CD8-positive, alpha-beta memory T cell (primary cell): ENCODE measurements at regions not wholly inside any gene's neighbourhood (a gene's known extent, or its start where the extent isn't known, plus 50 kb on each side); places are given as distances from the start of the nearest gene placed in this dataset.

Experiments
- CTCF ChIA-PET: fragments of 350-600 bp; sonication (Branson Sonifier 250); formaldehyde crosslinking; loops from one replicate; lab custom pipeline; 2021; ENCODE audit warnings: antibody characterized with exemption; lab: Charles Lee
- POLR2A ChIA-PET: fragments of 350-600 bp; sonication (Branson Sonifier 250); formaldehyde crosslinking; loops from one replicate; lab custom pipeline; 2021; ENCODE audit warnings: antibody characterized with exemption; lab: Charles Lee
- DNase-seq, 5 donors: peaks; one replicate each; pipeline versions ENCODE4 v3.0.0 to v3.0.0-alpha.2; 2020 to 2022; ENCODE audit warnings: mixed read lengths in 1 of 5
- H3K27ac ChIP-seq: one replicate; pipeline ENCODE4 v1.7.0; 2013; ENCODE audit warnings: low read depth, mild to moderate bottlenecking, low read length, moderate library complexity
- H3K27me3 ChIP-seq: 2 replicates; pipeline ENCODE4 v1.7.0; 2013; ENCODE audit warnings: low read length, mild to moderate bottlenecking; ENCODE audit not compliant: insufficient read depth, poor library complexity, severe bottlenecking
- H3K36me3 ChIP-seq: 2 replicates; pipeline ENCODE4 v1.7.0; 2013; ENCODE audit warnings: mild to moderate bottlenecking, low read length, moderate library complexity; ENCODE audit not compliant: insufficient read depth
- H3K4me1 ChIP-seq: 2 replicates; pipeline ENCODE4 v1.7.0; 2013; ENCODE audit warnings: mild to moderate bottlenecking, low read length, moderate library complexity; ENCODE audit not compliant: insufficient read depth
- H3K4me3 ChIP-seq: 2 replicates; pipeline ENCODE4 v1.7.0; 2013; ENCODE audit warnings: mild to moderate bottlenecking, low read length
- H3K9me3 ChIP-seq: 2 replicates; pipeline ENCODE4 v1.7.0; 2013; ENCODE audit warnings: mild to moderate bottlenecking, low read length
- H3K27ac Mint-ChIP-seq, 8 donors: one replicate each; pipeline ENCODE4 v1.8.0; 2020 to 2021; ENCODE audit warnings: mixed read lengths in 8 of 8, mild to moderate bottlenecking in 6 of 8, inconsistent platforms in 3 of 8, moderate library complexity in 3 of 8
- H3K27me3 Mint-ChIP-seq, 2 donors: one replicate each; pipeline ENCODE4 v1.8.0; 2020 to 2021; ENCODE audit warnings: mixed read lengths in 2 of 2, mild to moderate bottlenecking in 1 of 2, moderate library complexity in 1 of 2
- H3K36me3 Mint-ChIP-seq, 3 donors: one replicate each; pipeline ENCODE4 v1.8.0; 2020 to 2021; ENCODE audit warnings: mixed read lengths in 3 of 3, inconsistent platforms in 1 of 3, mild to moderate bottlenecking in 1 of 3
- H3K4me1 Mint-ChIP-seq, 3 donors: one replicate each; pipeline ENCODE4 v1.8.0; 2020 to 2021; ENCODE audit warnings: mixed read lengths in 3 of 3, inconsistent platforms in 1 of 3, mild to moderate bottlenecking in 1 of 3
- H3K4me3 Mint-ChIP-seq, 7 donors: one replicate each; pipeline ENCODE4 v1.8.0; 2020 to 2021; ENCODE audit warnings: mixed read lengths in 7 of 7, mild to moderate bottlenecking in 6 of 7, moderate library complexity in 4 of 7, inconsistent platforms in 2 of 7
- H3K9me3 Mint-ChIP-seq, 5 donors: one replicate each; pipeline ENCODE4 v1.8.0; 2020 to 2022; ENCODE audit warnings: mixed read lengths in 5 of 5, mild to moderate bottlenecking in 3 of 5, moderate library complexity in 2 of 5, inconsistent platforms in 1 of 5

DNA sequence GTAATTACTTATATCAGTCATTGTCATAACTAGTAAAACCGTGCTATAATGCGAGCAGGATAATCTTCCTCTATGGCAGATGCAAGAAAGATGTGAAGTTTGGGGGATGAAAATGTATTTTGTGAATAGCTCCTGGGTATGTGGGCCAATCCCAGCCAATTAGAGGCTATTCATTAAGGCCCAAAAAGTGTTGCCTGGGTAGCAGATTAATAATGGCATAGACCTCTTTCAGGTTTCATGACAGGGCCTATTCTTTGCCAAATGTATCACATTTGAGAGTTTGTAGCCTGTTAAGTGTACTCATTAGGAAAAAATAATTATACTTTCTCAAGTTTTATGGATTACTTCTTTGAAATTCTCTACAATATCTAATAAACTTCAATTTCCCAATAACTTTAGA lies 199.2 kb upstream of the POU3F2 start:
- CTCF ChIA-PET, result no interaction called here
- H3K27me3 ChIP-seq, result no peaks in the 10 kb centered on the region
- no peaks in the 10 kb centered on the region for H3K27me3 Mint-ChIP-seq

DNA sequence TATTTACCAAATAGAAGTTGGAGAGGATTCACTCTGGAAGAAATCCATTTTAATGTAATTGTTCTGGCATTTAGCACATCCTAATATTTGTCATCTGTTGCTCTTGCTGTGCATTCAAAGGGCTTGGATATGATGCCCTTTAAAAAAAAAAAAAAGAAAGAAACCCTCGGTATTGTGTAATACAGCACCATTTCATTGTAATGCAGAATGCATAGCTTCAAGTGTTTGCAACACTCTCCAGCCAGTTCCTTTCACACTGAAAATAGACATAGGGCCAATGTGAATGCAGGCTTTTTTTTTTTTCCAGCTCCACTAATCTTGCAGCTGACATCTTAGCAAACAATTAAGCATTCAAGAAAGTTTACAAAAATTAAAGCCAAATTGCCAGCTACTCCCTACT lies 197.4 kb upstream of the POU3F2 start:
- CTCF ChIA-PET, result no interaction called here
- Mint-ChIP-seq H3K9me3 (peaks cover 0 to 5% (median 0%) of the 10 kb centered on the region in 5 donors), H3K27me3 (no peaks in the 10 kb centered on the region), H3K4me1 (no peaks in the 10 kb centered on the region), H3K4me3 (no peak overlapping the region), H3K27ac (no peak overlapping the region), H3K36me3 (no peaks in the 10 kb centered on the region)
- Histone ChIP-seq H3K4me1 (no peaks in the 10 kb centered on the region), H3K27me3 (no peaks in the 10 kb centered on the region), H3K36me3 (no peaks in the 10 kb centered on the region), H3K27ac (no peak overlapping the region), H3K4me3 (no peak overlapping the region), H3K9me3 (no peaks in the 10 kb centered on the region)
- POLR2A ChIA-PET, result no interaction called here
- no peak for DNase-seq

More for the DNA sequence above, 199.2 kb upstream of the POU3F2 start:
- no peaks in the 10 kb centered on the region for H3K4me1 Mint-ChIP-seq
- H3K4me3 Mint-ChIP-seq, result no peak overlapping the region
- no peaks in the 10 kb centered on the region for H3K36me3 Mint-ChIP-seq
- no peak overlapping the region for H3K27ac ChIP-seq
- no peak overlapping the region for H3K4me3 ChIP-seq
- H3K9me3 ChIP-seq, result no peaks in the 10 kb centered on the region
- POLR2A ChIA-PET, result no interaction called here
- DNase-seq, result no peak
- peaks cover 0 to 6% (median 0%) of the 10 kb centered on the region in 5 donors for H3K9me3 Mint-ChIP-seq
- H3K4me1 ChIP-seq, result no peaks in the 10 kb centered on the region
- no peaks in the 10 kb centered on the region for H3K36me3 ChIP-seq
- no peak overlapping the region for H3K27ac Mint-ChIP-seq

DNA sequence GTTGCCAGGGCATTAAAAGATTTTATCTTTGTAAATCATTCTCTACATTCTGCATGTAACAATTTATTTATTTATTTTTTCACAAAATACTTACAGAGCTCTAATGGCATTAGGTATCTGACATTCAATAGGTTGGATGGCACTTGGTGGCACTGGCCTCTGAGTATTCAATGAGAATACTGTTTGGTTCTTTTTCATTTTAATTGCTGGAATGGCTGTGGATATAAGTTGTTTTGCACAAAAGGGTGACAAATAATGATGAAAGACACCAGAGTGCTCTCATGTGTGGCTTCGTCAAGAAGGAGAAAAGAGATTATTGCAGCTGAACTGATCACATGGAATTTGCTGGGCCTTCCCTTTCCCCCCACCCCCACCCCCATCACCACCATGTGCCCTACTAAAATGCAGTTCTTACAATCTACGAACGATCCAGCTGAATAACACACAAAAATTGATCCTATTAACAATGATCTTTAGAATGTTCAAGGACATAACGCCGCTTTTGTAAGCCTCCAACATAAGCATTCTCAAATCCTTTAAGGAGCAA lies 195.2 kb upstream of the POU3F2 start:
- H3K36me3 ChIP-seq, result no peaks in the 10 kb centered on the region
- no peak overlapping the region for H3K27ac ChIP-seq
- no peaks in the 10 kb centered on the region for H3K9me3 ChIP-seq
- H3K27me3 Mint-ChIP-seq, result no peaks in the 10 kb centered on the region
- H3K9me3 Mint-ChIP-seq, result peaks cover 0 to 2% (median 0%) of the 10 kb centered on the region in 5 donors
- ChIA-PET CTCF (no interaction called here), POLR2A (no interaction called here)
- H3K4me3 ChIP-seq, result no peak overlapping the region
- H3K4me3 Mint-ChIP-seq, result no peak overlapping the region
- H3K36me3 Mint-ChIP-seq, result no peaks in the 10 kb centered on the region
- H3K4me1 Mint-ChIP-seq, result no peaks in the 10 kb centered on the region
- H3K4me1 ChIP-seq, result no peaks in the 10 kb centered on the region
- DNase-seq, result no peak
- no peaks in the 10 kb centered on the region for H3K27me3 ChIP-seq
- no peak overlapping the region for H3K27ac Mint-ChIP-seq

- POLR2A ChIA-PET, result no interaction called here
- peaks cover 0 to 4% (median 0%) of the 10 kb centered on the region in 5 donors for H3K9me3 Mint-ChIP-seq
- H3K27me3 Mint-ChIP-seq, result no peaks in the 10 kb centered on the region
- no peak for DNase-seq
- no peaks in the 10 kb centered on the region for H3K4me1 Mint-ChIP-seq
- no peaks in the 10 kb centered on the region for H3K36me3 ChIP-seq
- no peak overlapping the region for H3K27ac ChIP-seq
- CTCF ChIA-PET, result no interaction called here
- H3K36me3 Mint-ChIP-seq, result no peaks in the 10 kb centered on the region
- no peak overlapping the region for H3K27ac Mint-ChIP-seq
- H3K4me3 ChIP-seq, result no peak overlapping the region
- H3K9me3 ChIP-seq, result no peaks in the 10 kb centered on the region
- no peaks in the 10 kb centered on the region for H3K27me3 ChIP-seq
- no peak overlapping the region for H3K4me3 Mint-ChIP-seq
- no peaks in the 10 kb centered on the region for H3K4me1 ChIP-seq
These were observed 194.0 kb upstream of the POU3F2 start for GRCh38 chr6:98640366-98640765.

- Histone ChIP-seq H3K27me3 (no peaks in the 10 kb centered on the region), H3K9me3 (no peaks in the 10 kb centered on the region), H3K4me1 (no peaks in the 10 kb centered on the region), H3K4me3 (no peak overlapping the region), H3K36me3 (no peaks in the 10 kb centered on the region), H3K27ac (no peak overlapping the region)
- H3K27ac Mint-ChIP-seq, result peak overlapping the region in 1 of 8 donors; percentile 32
- DNase-seq, result no peak
- no peaks in the 10 kb centered on the region for H3K4me1 Mint-ChIP-seq
- no peaks in the 10 kb centered on the region for H3K36me3 Mint-ChIP-seq
- no peaks in the 10 kb centered on the region for H3K27me3 Mint-ChIP-seq
- no peak overlapping the region for H3K4me3 Mint-ChIP-seq
- peaks cover 0 to 4% (median 2%) of the 10 kb centered on the region in 5 donors for H3K9me3 Mint-ChIP-seq
- ChIA-PET CTCF (no interaction called here), POLR2A (no interaction called here)
These were observed 192.2 kb upstream of the POU3F2 start for GRCh38 chr6:98641949-98642719.

DNA sequence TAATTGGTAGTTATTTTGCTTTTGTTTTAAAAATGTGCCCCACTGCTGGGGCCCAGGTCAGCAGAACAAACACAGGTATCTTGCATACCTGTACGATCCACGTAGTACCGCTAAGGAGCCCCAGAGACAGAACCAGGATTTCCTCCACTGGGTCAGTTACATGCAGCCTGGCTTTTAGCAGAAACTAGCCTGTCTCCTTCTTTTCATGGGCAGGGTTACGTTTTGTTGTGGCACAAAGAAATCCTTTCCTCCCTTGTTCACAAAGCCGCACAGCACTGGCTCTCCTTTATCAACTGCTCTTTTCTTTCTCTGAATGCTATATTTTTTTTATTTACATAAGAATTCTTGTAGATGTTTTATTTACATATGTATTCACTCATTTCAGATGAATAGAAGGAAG lies 190.3 kb upstream of the POU3F2 start:
- H3K4me1 ChIP-seq, result no peaks in the 10 kb centered on the region
- no peaks in the 10 kb centered on the region for H3K27me3 ChIP-seq
- peaks cover 0 to 5% (median 2%) of the 10 kb centered on the region in 5 donors for H3K9me3 Mint-ChIP-seq
- no peak overlapping the region for H3K4me3 Mint-ChIP-seq
- no peaks in the 10 kb centered on the region for H3K36me3 ChIP-seq
- ChIA-PET POLR2A (no interaction called here), CTCF (no interaction called here)
- H3K4me1 Mint-ChIP-seq, result no peaks in the 10 kb centered on the region
- no peak overlapping the region for H3K27ac Mint-ChIP-seq
- no peak overlapping the region for H3K4me3 ChIP-seq
- no peak overlapping the region for H3K27ac ChIP-seq
- no peak for DNase-seq
- no peaks in the 10 kb centered on the region for H3K27me3 Mint-ChIP-seq
- H3K9me3 ChIP-seq, result no peaks in the 10 kb centered on the region
- H3K36me3 Mint-ChIP-seq, result no peaks in the 10 kb centered on the region

DNA sequence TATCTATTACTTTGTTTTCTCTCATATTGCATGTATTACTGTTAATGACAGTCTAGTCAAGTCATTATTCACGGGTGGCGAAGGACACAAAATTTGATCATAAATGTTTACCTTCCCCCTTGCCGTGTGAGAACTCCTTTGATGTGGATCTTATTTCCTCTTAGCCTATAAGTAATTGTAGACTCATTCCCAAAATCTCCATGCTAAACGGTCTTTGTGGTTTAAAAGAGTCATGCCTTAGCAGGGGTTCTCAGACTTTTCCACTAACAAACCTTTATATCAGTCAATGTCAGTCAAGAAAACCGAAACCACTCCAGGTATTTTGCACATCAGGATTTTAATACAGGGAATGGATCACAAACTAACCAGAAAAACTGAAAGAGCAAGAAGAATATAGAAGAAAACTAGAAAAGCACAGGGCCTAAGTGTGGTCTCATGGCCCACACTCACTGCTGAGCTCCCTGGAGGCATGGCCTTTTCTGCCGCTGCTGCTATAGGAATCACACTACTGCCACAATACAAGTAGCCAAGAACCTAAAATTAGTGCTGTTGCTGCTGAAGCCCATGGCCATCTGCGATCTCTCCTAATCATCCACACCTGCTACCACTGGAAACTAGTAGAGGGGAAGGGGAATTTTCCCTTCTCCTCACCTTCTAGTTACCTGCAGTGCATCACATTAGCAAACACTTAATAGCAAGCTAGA lies 186.0 kb upstream of the POU3F2 start:
- Histone ChIP-seq H3K4me3 (no peak overlapping the region), H3K27me3 (no peaks in the 10 kb centered on the region), H3K9me3 (no peaks in the 10 kb centered on the region), H3K36me3 (no peaks in the 10 kb centered on the region), H3K4me1 (no peaks in the 10 kb centered on the region), H3K27ac (no peak overlapping the region)
- H3K4me1 Mint-ChIP-seq, result no peaks in the 10 kb centered on the region
- peaks cover 0 to 1% of the 10 kb centered on the region in 2 donors for H3K27me3 Mint-ChIP-seq
- no peak overlapping the region for H3K4me3 Mint-ChIP-seq
- no peak overlapping the region for H3K27ac Mint-ChIP-seq
- peaks cover 0 to 6% (median 2%) of the 10 kb centered on the region in 5 donors for H3K9me3 Mint-ChIP-seq
- H3K36me3 Mint-ChIP-seq, result no peaks in the 10 kb centered on the region
- no peak for DNase-seq
- ChIA-PET POLR2A (no interaction called here), CTCF (no interaction called here)

DNA sequence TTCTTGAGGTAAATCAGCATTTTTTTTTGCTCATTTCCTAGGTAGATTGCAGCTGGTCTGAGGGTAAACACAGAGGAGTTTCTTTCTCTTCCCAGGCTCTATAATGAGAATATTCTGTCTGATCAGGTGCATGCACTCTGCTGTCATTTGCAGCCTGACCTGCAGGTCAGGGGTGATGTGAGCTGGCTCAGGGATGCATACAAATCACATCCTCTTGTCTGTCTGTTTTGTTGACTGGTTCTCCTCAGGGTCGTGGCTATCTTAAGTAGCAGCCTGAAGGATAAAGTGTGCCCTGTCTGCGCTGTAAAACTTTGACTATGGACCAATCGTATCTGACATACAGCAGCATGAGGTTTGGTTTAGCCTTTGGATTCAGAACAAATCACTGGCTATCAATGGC lies 183.4 kb upstream of the POU3F2 start:
- Histone ChIP-seq H3K36me3 (no peaks in the 10 kb centered on the region), H3K4me1 (no peaks in the 10 kb centered on the region), H3K27ac (no peak overlapping the region), H3K4me3 (no peak overlapping the region), H3K27me3 (no peaks in the 10 kb centered on the region), H3K9me3 (no peaks in the 10 kb centered on the region)
- no peak overlapping the region for H3K27ac Mint-ChIP-seq
- no peak for DNase-seq
- CTCF ChIA-PET, result no interaction called here
- H3K9me3 Mint-ChIP-seq, result peaks cover 0 to 5% (median 2%) of the 10 kb centered on the region in 5 donors
- POLR2A ChIA-PET, result no interaction called here
- H3K27me3 Mint-ChIP-seq, result peaks cover 0 to 1% of the 10 kb centered on the region in 2 donors
- H3K36me3 Mint-ChIP-seq, result no peaks in the 10 kb centered on the region
- no peaks in the 10 kb centered on the region for H3K4me1 Mint-ChIP-seq
- no peak overlapping the region for H3K4me3 Mint-ChIP-seq
